ENCODE measurements at regions not wholly inside any gene's neighbourhood (a gene's known extent, or its start where the extent isn't known, plus 50 kb on each side); places are given as distances from the start of the nearest gene placed in this dataset.

GRCh38 chr6:6461138-6461537 is 127.4 kb upstream of the LY86 start:
- TF ChIP-seq ZNF8 (CRISPR knock-in tag; IDR thresholded peaks at IDR 0.05) (no peak), BACH2 (CRISPR knock-in tag; IDR thresholded peaks at IDR 0.05; ENCODE audit: borderline replicate concordance) (no peak), TCF4 (CRISPR knock-in tag; IDR thresholded peaks at IDR 0.05; ENCODE audit: borderline replicate concordance) (no peak)
- no peak for ATAC-seq

DNA sequence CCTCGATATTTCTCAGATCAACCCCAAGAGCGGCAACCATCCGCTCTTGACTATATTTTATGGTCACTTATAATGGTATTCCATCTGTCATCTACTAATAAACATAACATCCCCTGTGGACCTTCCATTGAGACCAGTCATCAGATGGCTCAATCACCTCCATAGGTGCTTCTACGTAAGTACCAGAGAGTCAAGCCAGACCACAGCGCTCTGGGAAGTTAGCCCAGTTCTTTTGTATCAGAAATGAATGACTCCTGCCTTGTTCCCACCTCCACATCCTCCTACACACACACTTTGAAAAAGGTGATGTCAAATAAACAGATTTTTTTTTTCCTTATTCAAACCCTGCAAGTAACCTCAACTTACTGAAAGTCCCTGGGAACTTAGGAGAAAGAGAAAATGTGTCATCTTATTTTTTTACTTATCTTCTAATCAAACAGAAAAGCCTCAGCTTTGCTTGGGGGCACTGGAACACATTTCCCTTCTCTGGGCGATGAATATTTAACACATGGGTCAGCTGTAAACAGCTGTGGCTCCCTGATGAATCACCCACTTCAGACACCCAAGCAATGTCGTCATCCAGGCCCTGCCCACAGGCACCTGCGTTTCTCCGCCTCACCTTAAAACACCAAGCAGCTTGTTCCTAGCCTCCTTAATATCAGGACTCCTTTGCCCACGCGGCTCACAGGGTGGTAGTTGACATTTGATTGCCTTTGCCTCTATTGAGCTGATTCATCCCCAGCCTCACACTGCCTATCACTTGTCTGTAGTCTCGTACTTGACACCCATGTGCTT is 121.4 kb upstream of the LY86 start:
- TF ChIP-seq RARB (CRISPR knock-in tag; IDR thresholded peaks at IDR 0.05) (no peak), TCF4 (CRISPR knock-in tag; IDR thresholded peaks at IDR 0.05; ENCODE audit: borderline replicate concordance) (no peak), TOX (CRISPR knock-in tag; IDR thresholded peaks at IDR 0.05; ENCODE audit: borderline replicate concordance) (no peak), CREB5 (CRISPR knock-in tag; IDR thresholded peaks at IDR 0.05; ENCODE audit: low read depth) (no peak), BACH2 (CRISPR knock-in tag; IDR thresholded peaks at IDR 0.05; ENCODE audit: borderline replicate concordance) (no peak), ZNF70 (CRISPR knock-in tag; IDR thresholded peaks at IDR 0.05) (no peak), TSHZ2 (CRISPR knock-in tag; IDR thresholded peaks at IDR 0.05) (no peak), POU6F1 (CRISPR knock-in tag; IDR thresholded peaks at IDR 0.05; ENCODE audit: borderline replicate concordance, low read depth) (no peak), CSDC2 (CRISPR knock-in tag; IDR thresholded peaks at IDR 0.05) (no peak), ZC3H10 (CRISPR knock-in tag; IDR thresholded peaks at IDR 0.05) (no peak), ZFP30 (CRISPR knock-in tag; IDR thresholded peaks at IDR 0.05) (no peak), ISL1 (CRISPR knock-in tag; IDR thresholded peaks at IDR 0.05) (no peak), GLIS3 (CRISPR knock-in tag; IDR thresholded peaks at IDR 0.05) (no peak), SNAI2 (CRISPR knock-in tag; IDR thresholded peaks at IDR 0.05) (no peak), ZFP3 (CRISPR knock-in tag; IDR thresholded peaks at IDR 0.05) (no peak), OSR1 (CRISPR knock-in tag; IDR thresholded peaks at IDR 0.05) (no peak)
- TF ChIP-seq, protein P1, sequence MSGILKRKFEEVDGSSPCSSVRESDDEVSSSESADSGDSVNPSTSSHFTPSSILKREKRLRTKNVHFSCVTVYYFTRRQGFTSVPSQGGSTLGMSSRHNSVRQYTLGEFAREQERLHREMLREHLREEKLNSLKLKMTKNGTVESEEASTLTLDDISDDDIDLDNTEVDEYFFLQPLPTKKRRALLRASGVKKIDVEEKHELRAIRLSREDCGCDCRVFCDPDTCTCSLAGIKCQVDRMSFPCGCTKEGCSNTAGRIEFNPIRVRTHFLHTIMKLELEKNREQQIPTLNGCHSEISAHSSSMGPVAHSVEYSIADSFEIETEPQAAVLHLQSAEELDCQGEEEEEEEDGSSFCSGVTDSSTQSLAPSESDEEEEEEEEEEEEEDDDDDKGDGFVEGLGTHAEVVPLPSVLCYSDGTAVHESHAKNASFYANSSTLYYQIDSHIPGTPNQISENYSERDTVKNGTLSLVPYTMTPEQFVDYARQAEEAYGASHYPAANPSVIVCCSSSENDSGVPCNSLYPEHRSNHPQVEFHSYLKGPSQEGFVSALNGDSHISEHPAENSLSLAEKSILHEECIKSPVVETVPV (CRISPR knock-in tag; IDR thresholded peaks at IDR 0.05) = no peak
- TF ChIP-seq, protein P2, sequence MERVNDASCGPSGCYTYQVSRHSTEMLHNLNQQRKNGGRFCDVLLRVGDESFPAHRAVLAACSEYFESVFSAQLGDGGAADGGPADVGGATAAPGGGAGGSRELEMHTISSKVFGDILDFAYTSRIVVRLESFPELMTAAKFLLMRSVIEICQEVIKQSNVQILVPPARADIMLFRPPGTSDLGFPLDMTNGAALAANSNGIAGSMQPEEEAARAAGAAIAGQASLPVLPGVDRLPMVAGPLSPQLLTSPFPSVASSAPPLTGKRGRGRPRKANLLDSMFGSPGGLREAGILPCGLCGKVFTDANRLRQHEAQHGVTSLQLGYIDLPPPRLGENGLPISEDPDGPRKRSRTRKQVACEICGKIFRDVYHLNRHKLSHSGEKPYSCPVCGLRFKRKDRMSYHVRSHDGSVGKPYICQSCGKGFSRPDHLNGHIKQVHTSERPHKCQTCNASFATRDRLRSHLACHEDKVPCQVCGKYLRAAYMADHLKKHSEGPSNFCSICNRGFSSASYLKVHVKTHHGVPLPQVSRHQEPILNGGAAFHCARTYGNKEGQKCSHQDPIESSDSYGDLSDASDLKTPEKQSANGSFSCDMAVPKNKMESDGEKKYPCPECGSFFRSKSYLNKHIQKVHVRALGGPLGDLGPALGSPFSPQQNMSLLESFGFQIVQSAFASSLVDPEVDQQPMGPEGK (CRISPR knock-in tag; IDR thresholded peaks at IDR 0.05; ENCODE audit: borderline replicate concordance) = no peak
- no peak for ATAC-seq

DNA sequence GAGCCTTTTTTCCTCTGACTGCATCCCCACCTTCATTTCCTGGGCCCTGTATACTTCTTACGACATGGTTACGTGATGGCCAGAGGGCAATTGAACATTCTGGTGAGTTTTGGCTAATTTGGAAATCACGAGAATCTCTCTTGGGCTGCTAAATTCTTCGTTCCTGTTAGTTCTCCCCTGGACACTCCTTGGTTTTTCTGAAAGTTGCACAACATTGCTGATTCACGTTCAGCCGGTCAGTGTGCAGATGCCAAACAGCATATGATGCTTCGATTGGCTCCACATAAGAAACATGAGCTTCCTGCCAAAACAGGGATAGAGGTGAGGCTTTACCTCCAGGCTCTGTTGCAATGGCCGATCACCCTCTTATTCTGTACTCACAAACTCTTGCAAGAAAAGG is 119.4 kb upstream of the LY86 start:
- no peak for ATAC-seq
- TF ChIP-seq ESRRG (CRISPR knock-in tag; IDR thresholded peaks at IDR 0.05) (no peak), TSHZ2 (CRISPR knock-in tag; IDR thresholded peaks at IDR 0.05) (no peak), SNAI2 (CRISPR knock-in tag; IDR thresholded peaks at IDR 0.05) (no peak), ZNF565 (CRISPR knock-in tag; conservative IDR thresholded peaks at IDR 0.05; ENCODE audit: low read depth) (no peak), ZNF70 (CRISPR knock-in tag; IDR thresholded peaks at IDR 0.05) (no peak), POU6F1 (CRISPR knock-in tag; IDR thresholded peaks at IDR 0.05; ENCODE audit: borderline replicate concordance, low read depth) (no peak), RARB (CRISPR knock-in tag; IDR thresholded peaks at IDR 0.05) (no peak)
